ENCODE measurements at regions not wholly inside any gene's neighbourhood (a gene's known extent, or its start where the extent isn't known, plus 50 kb on each side); places are given as distances from the start of the nearest gene placed in this dataset.
"Not testable (repeated sequence)": the region's sequence is repeated elsewhere in the genome, so short reads cannot be mapped to it uniquely, and the experiment has no call there.

- H3K4me1 ChIP-seq (ENCODE audit: insufficient read depth, low read length): peaks cover 21% of the 10 kb centered on the region
- H3K9me3 ChIP-seq (ENCODE audit: low read depth, low read length); H3K4me3 ChIP-seq (ENCODE audit: low read length); H3K27me3 ChIP-seq (ENCODE audit: insufficient read depth, low read length): not testable (repeated sequence)
These were observed 170.1 kb downstream of the NRN1 start for GRCh38 chr6:5836597-5836996.

GRCh38 chr6:5833120-5833519, 173.6 kb downstream of the NRN1 start:
- H3K4me1 ChIP-seq (ENCODE audit: insufficient read depth, low read length): peaks cover 47% of the 10 kb centered on the region
- no peak overlapping the region for H3K4me3 ChIP-seq (ENCODE audit: low read length)
- no peaks in the 10 kb centered on the region for H3K9me3 ChIP-seq (ENCODE audit: low read depth, low read length)
- no peaks in the 10 kb centered on the region for H3K27me3 ChIP-seq (ENCODE audit: insufficient read depth, low read length)

- Histone ChIP-seq H3K4me3 (ENCODE audit: low read length) (no peak overlapping the region), H3K4me1 (ENCODE audit: insufficient read depth, low read length) (peaks cover 52% of the 10 kb centered on the region), H3K27me3 (ENCODE audit: insufficient read depth, low read length) (no peaks in the 10 kb centered on the region), H3K9me3 (ENCODE audit: low read depth, low read length) (no peaks in the 10 kb centered on the region)
These were observed 174.1 kb downstream of the NRN1 start for GRCh38 chr6:5832668-5833067.

GRCh38 chr6:5831219-5831862, 175.4 kb downstream of the NRN1 start:
- H3K9me3 ChIP-seq (ENCODE audit: low read depth, low read length); H3K4me3 ChIP-seq (ENCODE audit: low read length); H3K27me3 ChIP-seq (ENCODE audit: insufficient read depth, low read length): not testable (repeated sequence)
- peaks cover 60% of the 10 kb centered on the region for H3K4me1 ChIP-seq (ENCODE audit: insufficient read depth, low read length)

- H3K4me1 ChIP-seq (ENCODE audit: insufficient read depth, low read length): peaks cover 63% of the 10 kb centered on the region
- no peak overlapping the region for H3K4me3 ChIP-seq (ENCODE audit: low read length)
- H3K27me3 ChIP-seq (ENCODE audit: insufficient read depth, low read length): no peaks in the 10 kb centered on the region
- no peaks in the 10 kb centered on the region for H3K9me3 ChIP-seq (ENCODE audit: low read depth, low read length)
These were observed 178.4 kb downstream of the NRN1 start for GRCh38 chr6:5828296-5828695.

- no peaks in the 10 kb centered on the region for H3K9me3 ChIP-seq (ENCODE audit: low read depth, low read length)
- H3K4me3 ChIP-seq (ENCODE audit: low read length): no peak overlapping the region
- peaks cover 53% of the 10 kb centered on the region for H3K4me1 ChIP-seq (ENCODE audit: insufficient read depth, low read length)
- no peaks in the 10 kb centered on the region for H3K27me3 ChIP-seq (ENCODE audit: insufficient read depth, low read length)
These were observed 179.4 kb downstream of the NRN1 start for GRCh38 chr6:5827056-5827904.

GRCh38 chr6:5824382-5824983, 182.2 kb downstream of the NRN1 start:
- H3K9me3 ChIP-seq (ENCODE audit: low read depth, low read length); H3K27me3 ChIP-seq (ENCODE audit: insufficient read depth, low read length); H3K4me3 ChIP-seq (ENCODE audit: low read length): not testable (repeated sequence)
- H3K4me1 ChIP-seq (ENCODE audit: insufficient read depth, low read length): peaks cover 30% of the 10 kb centered on the region

Data from mononuclear cell (primary cell).